HepG2 (cell line): ENCODE measurements at regions not wholly inside any gene's neighbourhood (a gene's known extent, or its start where the extent isn't known, plus 50 kb on each side); places are given as distances from the start of the nearest gene placed in this dataset.

Experiments used
- ATAC-seq: fragments of 200-7000 bp; cut with Tn5 transposase; 3 replicates; pipeline ENCODE4 v1.9.1; 2020; ENCODE audit warnings: mild to moderate bottlenecking, moderate library complexity
- BruUV-seq: library from RNA; stranded (reverse); fragments of 400-500 nt; replicated peaks from 2 replicates; lab custom pipeline; 2021; lab: Mats Ljungman, UMichigan
- CTCF ChIA-PET: fragments of 300-600 bp; formaldehyde crosslinking; extraction: SDS; loops from one replicate; lab custom pipeline; 2021; ENCODE audit warnings: low total read pairs, inconsistent platforms, low intra/inter-chr PET ratio; lab: Yijun Ruan, JAX
- POLR2A ChIA-PET: fragments of 350-600 bp; sonication (Branson Sonifier 250); formaldehyde crosslinking; loops from one replicate; lab custom pipeline; 2020; ENCODE audit warnings: antibody characterized with exemption, inconsistent platforms; lab: Yijun Ruan, JAX
- DNase-seq: peaks from one replicate; pipeline ENCODE4 v3.0.0-alpha.2; 2015; ENCODE audit warnings: low spot score
- FAIRE-seq: peaks from 3 replicates; lab custom pipeline; 2011; peaks lifted over from hg19 to GRCh38; lab: Jason Lieb, UNC
- H2AFZ ChIP-seq: one replicate; pipeline ENCODE4 v1.6.1; 2011; ENCODE audit warnings: low read length, inconsistent platforms
- H3K27ac ChIP-seq: fragments of 300-600 bp; 3 replicates; pipeline ENCODE4 v1.8.0; 2011; ENCODE audit warnings: mixed run types, mild to moderate bottlenecking, mixed read lengths, low read length, inconsistent platforms; ENCODE audit not compliant: insufficient read depth; ENCODE audit errors: extremely low read length
- H3K27me3 ChIP-seq, 2 experiments: fragments of 200-600 bp in 1 of 2; 2 replicates in 1 of 2; 3 replicates in 1 of 2; pipeline versions ENCODE4 v1.6.0 to v1.8.0; 2011; ENCODE audit warnings: low read length in 2 of 2, mild to moderate bottlenecking in 2 of 2, moderate library complexity in 2 of 2, inconsistent platforms in 1 of 2; ENCODE audit not compliant: insufficient read depth in 2 of 2, control insufficient read depth in 1 of 2
- H3K36me3 ChIP-seq, 2 experiments: fragments of 200-600 bp in 1 of 2; replicated peaks in 1 of 2; 2 replicates in 1 of 2; 3 replicates in 1 of 2; pipeline versions ENCODE4 v1.5.1 to v1.8.0; 2011; ENCODE audit warnings: low read length in 2 of 2, inconsistent platforms in 1 of 2; ENCODE audit not compliant: insufficient read depth in 2 of 2, control insufficient read depth in 1 of 2
- H3K4me1 ChIP-seq: 2 replicates; pipeline ENCODE4 v1.5.1; 2012; ENCODE audit warnings: low read length, inconsistent platforms; ENCODE audit not compliant: insufficient read depth
- H3K4me2 ChIP-seq: 2 replicates; pipeline ENCODE4 v1.6.0; 2011; ENCODE audit warnings: low read depth, low read length, inconsistent platforms
- H3K4me3 ChIP-seq, 3 experiments: fragments of 200-600 bp in 1 of 3; sonication (generic), shearing (Covaris generic) in 1 of 3; replicated peaks in 1 of 3; 2 replicates each; pipeline ENCODE4 v1.5.1; 2011 to 2016; ENCODE audit warnings: low read length in 3 of 3, inconsistent platforms in 2 of 3, low read depth in 2 of 3, mild to moderate bottlenecking in 2 of 3, control low read depth in 1 of 3, mixed read lengths in 1 of 3; ENCODE audit not compliant: insufficient read depth in 1 of 3
- H3K79me2 ChIP-seq: one replicate; pipeline ENCODE4 v1.6.1; 2011; ENCODE audit warnings: low read length, inconsistent platforms; ENCODE audit not compliant: insufficient read depth
- H3K9ac ChIP-seq: 2 replicates; pipeline ENCODE4 v1.6.0; 2011; ENCODE audit warnings: mild to moderate bottlenecking, low read depth, low read length, inconsistent platforms; ENCODE audit not compliant: insufficient read depth
- H3K9me3 ChIP-seq: 2 replicates; pipeline ENCODE4 v1.5.1; 2012; ENCODE audit warnings: mild to moderate bottlenecking, low read length
- H4K20me1 ChIP-seq: 2 replicates; pipeline ENCODE4 v1.6.0; 2011; ENCODE audit warnings: inconsistent platforms, mild to moderate bottlenecking, low read length, moderate library complexity; ENCODE audit not compliant: insufficient read depth
- ARNT ChIP-seq: fragments of 450-650 bp; IDR thresholded peaks from 2 replicates; pipeline ENCODE4 v1.6.1; 2017
- ASH2L ChIP-seq: fragments of 300-600, 200-600 bp; sonication (generic); IDR thresholded peaks from 2 replicates; pipeline ENCODE4 v1.7.0; 2017; ENCODE audit warnings: low read depth, mild to moderate bottlenecking, moderate library complexity, mixed read lengths, low read length; ENCODE audit not compliant: insufficient read length
- CREB1 ChIP-seq, 2 experiments: fragments of 450-650 bp in 1 of 2; IDR thresholded peaks; 2 replicates each; pipeline ENCODE4 v1.6.1; 2016 to 2017; ENCODE audit warnings: control low read depth in 1 of 2, mild to moderate bottlenecking in 1 of 2, missing compliant biosample characterization in 1 of 2, missing genetic modification characterization in 1 of 2
- CTCF ChIP-seq: sonication (generic); formaldehyde crosslinking; IDR thresholded peaks from 2 replicates; pipeline ENCODE4 v1.5.0; 2020; ENCODE audit warnings: mild to moderate bottlenecking, missing genetic modification reagents, moderate library complexity
- E2F5 ChIP-seq: sonication (generic); formaldehyde crosslinking; conservative IDR thresholded peaks from 2 replicates; pipeline ENCODE4 v1.4.0; 2020; ENCODE audit warnings: missing genetic modification reagents
- EP300 ChIP-seq, 3 experiments: sonication (generic) in 1 of 3; formaldehyde crosslinking in 1 of 3; IDR thresholded peaks; 2 replicates each; pipeline versions ENCODE4 v1.5.1 to v1.6.1; 2011 to 2020; ENCODE audit warnings: low read depth in 2 of 3, low read length in 2 of 3, borderline replicate concordance in 1 of 3, improper control_type of control experiment in 1 of 3, mild to moderate bottlenecking in 1 of 3, missing genetic modification reagents in 1 of 3, moderate library complexity in 1 of 3
- FOXK2 ChIP-seq: fragments of 450-650 bp; IDR thresholded peaks from 2 replicates; pipeline ENCODE4 v1.6.1; 2016
- FOXO4 ChIP-seq: sonication (generic); formaldehyde crosslinking; conservative IDR thresholded peaks from 2 replicates; pipeline ENCODE4 v1.8.1; 2023; ENCODE audit warnings: missing genetic modification reagents
- HDAC1 ChIP-seq: sonication (generic); formaldehyde crosslinking; IDR thresholded peaks from 2 replicates; pipeline ENCODE4 v1.5.1; 2020; ENCODE audit warnings: mild to moderate bottlenecking, missing genetic modification reagents
- KLF13 ChIP-seq: sonication (generic); formaldehyde crosslinking; IDR thresholded peaks from 2 replicates; pipeline ENCODE4 v1.4.0; 2020; ENCODE audit warnings: mild to moderate bottlenecking, missing genetic modification reagents
- KMT2B ChIP-seq: IDR thresholded peaks from 2 replicates; pipeline ENCODE4 v1.6.1; 2016; ENCODE audit warnings: missing genetic modification reagents, missing compliant biosample characterization
- RFX1 ChIP-seq: fragments of 450-650 bp; IDR thresholded peaks from 2 replicates; pipeline ENCODE4 v1.6.1; 2017
- SIX1 ChIP-seq: sonication (generic); formaldehyde crosslinking; IDR thresholded peaks from 2 replicates; pipeline ENCODE4 v1.4.0; 2020; ENCODE audit warnings: missing genetic modification reagents, borderline replicate concordance
- STAG1 ChIP-seq: sonication (generic); formaldehyde crosslinking; IDR thresholded peaks from 2 replicates; pipeline ENCODE4 v1.4.0; 2020; ENCODE audit warnings: missing genetic modification reagents
- XBP1 ChIP-seq: sonication (generic); formaldehyde crosslinking; IDR thresholded peaks from 2 replicates; pipeline ENCODE4 v1.5.0; 2020; ENCODE audit warnings: missing genetic modification reagents
- ZNF619 ChIP-seq: sonication (generic); formaldehyde crosslinking; IDR thresholded peaks from 2 replicates; pipeline ENCODE4 v1.4.0; 2020; ENCODE audit warnings: mild to moderate bottlenecking, missing genetic modification reagents
- WGBS: methylation state at CpG from one replicate; pipeline ENCODE4 v1.1.6; 2017; ENCODE audit warnings: low lambda C conversion rate; 5-methylcytosine and 5-hydroxymethylcytosine counted together
- in situ Hi-C: cut with HindIII; loops from 2 replicates; pipeline ENCODE4 v1.10.0; 2017; ENCODE audit warnings: low pct_unique_long_range_greater_than_20kb; ENCODE audit not compliant: extremely low pct_ligation_motif_present
- intact Hi-C: fragments of 100-400 bp; cut with micrococcal nuclease; formaldehyde crosslinking; loops from one replicate; pipeline ENCODE4 v1.10.0; 2022; ENCODE audit not compliant: unreplicated experiment

DNA sequence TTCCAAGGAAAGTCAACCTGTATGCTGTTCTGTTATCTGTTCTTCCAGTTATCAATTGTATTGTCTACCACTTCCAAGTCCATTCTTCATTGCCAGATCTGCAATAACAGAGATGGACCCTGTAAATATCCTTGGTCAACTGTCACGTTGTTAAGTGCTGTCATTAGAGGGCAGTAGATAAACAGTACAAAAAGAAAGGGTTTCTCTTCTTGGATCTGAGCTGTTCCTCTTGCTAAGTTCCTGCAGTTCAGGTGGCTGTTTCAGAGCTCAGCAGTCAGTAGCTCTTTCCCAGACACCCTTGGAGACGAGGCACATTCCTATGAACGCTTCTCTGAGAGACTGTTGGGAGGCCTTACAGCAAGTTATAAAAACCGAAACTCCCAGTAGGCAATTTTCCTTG is 957.1 kb upstream of the CHAC2 start:
- Histone ChIP-seq H3K27me3 (no peaks in the 10 kb centered on the region), H3K4me1 (no peaks in the 10 kb centered on the region), H3K9ac (no peak overlapping the region), H3K79me2 (no peaks in the 10 kb centered on the region), H3K27ac (no peak overlapping the region), H4K20me1 (no peaks in the 10 kb centered on the region), H3K4me2 (no peak overlapping the region), H3K9me3 (peaks cover 24% of the 10 kb centered on the region), H3K4me3 (no peak overlapping the region), H2AFZ (no peak overlapping the region), H3K36me3 (no peaks in the 10 kb centered on the region)
- in situ Hi-C loops, result no loop called here
- ATAC-seq (peak; percentile 51; the same call in 2 of the 3 replicates), DNase-seq (no peak), FAIRE-seq (peak; percentile 34)
- WGBS, result 2% methylated on average over 4 of the region's 4 CpGs
- CTCF ChIA-PET, result no interaction called here
- intact Hi-C loops, result loop anchor here (1.0 kb wide), 1 partner anchor 392 kb away; no protein-coding TSS in a partner anchor
- peak; percentile 64 for TF ChIP-seq STAG1
- no peak for TF ChIP-seq KMT2B (CRISPR knock-in tag)
- TF ChIP-seq CTCF (CRISPR knock-in tag), result peak; percentile 50
- TF ChIP-seq FOXO4, result no peak
- POLR2A ChIA-PET, result no interaction called here
- BruUV-seq, result no TSS peak

DNA sequence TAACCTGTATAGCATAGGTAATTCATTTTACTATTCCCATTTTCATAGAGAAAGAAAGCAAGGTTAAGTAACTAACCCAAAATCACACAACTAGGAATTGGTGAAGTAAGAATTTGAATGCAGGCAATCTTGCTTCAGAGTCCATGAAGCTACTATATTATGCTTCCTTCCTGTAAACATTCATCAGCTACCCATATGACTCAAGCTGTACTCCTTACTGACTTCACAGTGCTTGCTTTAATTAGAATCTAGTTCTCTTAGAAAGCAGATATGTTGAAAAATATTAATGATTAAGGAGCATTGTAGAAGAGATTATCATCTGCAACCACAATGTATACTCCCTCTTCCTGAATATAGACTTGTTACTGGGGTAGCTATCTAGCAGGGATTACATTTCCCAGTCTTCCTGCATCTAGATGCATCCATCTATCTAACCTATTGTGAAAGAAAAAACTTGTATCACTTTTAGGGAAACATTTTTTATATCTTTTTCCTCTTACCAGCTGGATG is 961.6 kb upstream of the CHAC2 start:
- H3K4me2 ChIP-seq, result no peak overlapping the region
- ATAC-seq (no peak), FAIRE-seq (no peak), DNase-seq (no peak)
- H3K9ac ChIP-seq, result no peak overlapping the region
- H3K79me2 ChIP-seq, result no peaks in the 10 kb centered on the region
- no peak overlapping the region for H3K4me3 ChIP-seq
- ChIA-PET POLR2A (no interaction called here), CTCF (no interaction called here)
- no peak overlapping the region for H3K27ac ChIP-seq
- TF ChIP-seq ASH2L (no peak), ZNF619 (CRISPR knock-in tag) (no peak), FOXK2 (no peak), KLF13 (CRISPR knock-in tag) (no peak), RFX1 (no peak), E2F5 (CRISPR knock-in tag) (no peak), SIX1 (CRISPR knock-in tag) (no peak), XBP1 (CRISPR knock-in tag) (no peak), CREB1 (IDR thresholded peaks at IDR 0.05) (no peak), CREB1 (CRISPR knock-in tag; IDR thresholded peaks at IDR 0.05) (no peak), ARNT (no peak), HDAC1 (CRISPR knock-in tag) (no peak), EP300 (IDR thresholded peaks at IDR 0.05; ENCODE audit: low read depth in 2 of 2, low read length in 2 of 2) (no peak), EP300 (CRISPR knock-in tag; IDR thresholded peaks at IDR 0.05; ENCODE audit: borderline replicate concordance) (no peak)
- H3K36me3 ChIP-seq, result no peaks in the 10 kb centered on the region
- no peak overlapping the region for H2AFZ ChIP-seq
- H3K9me3 ChIP-seq, result peaks cover 46% of the 10 kb centered on the region
- intact Hi-C loops, result no loop called here
- H4K20me1 ChIP-seq, result no peaks in the 10 kb centered on the region
- no peaks in the 10 kb centered on the region for H3K27me3 ChIP-seq
- in situ Hi-C loops, result no loop called here
- no TSS peak for BruUV-seq
- H3K4me1 ChIP-seq, result no peaks in the 10 kb centered on the region
